HUDEP-2 (cell line): ENCODE measurements at regions not wholly inside any gene's neighbourhood (a gene's known extent, or its start where the extent isn't known, plus 50 kb on each side); places are given as distances from the start of the nearest gene placed in this dataset.

Source experiments
- DNase-seq, 76 experiments: peaks; one replicate each; lab custom pipeline; 2025; ENCODE audit not compliant: unreplicated experiment in 76 of 76; lab: John Stamatoyannopoulos, UW

GRCh38 chr4:126686491-126686890, 946.3 kb upstream of the INTU start:
- no peak for DNase-seq

- DNase-seq: no peak
Measured at GRCh38 chr4:126687655-126688358, 945.0 kb upstream of the INTU start.

GRCh38 chr4:126691797-126692196, 941.0 kb upstream of the INTU start:
- no peak for DNase-seq

GRCh38 chr4:126697748-126698147, 935.0 kb upstream of the INTU start:
- DNase-seq: no peak

- no peak for DNase-seq
Measured at GRCh38 chr4:126698224-126698623, 934.5 kb upstream of the INTU start.

GRCh38 chr4:126701756-126702155, 931.0 kb upstream of the INTU start:
- DNase-seq: no peak

GRCh38 chr4:126702747-126703146, 930.0 kb upstream of the INTU start:
- no peak for DNase-seq

GRCh38 chr4:126705266-126705665, 927.5 kb upstream of the INTU start:
- DNase-seq: no peak

- DNase-seq: no peak
Measured at GRCh38 chr4:126708716-126709115, 924.0 kb upstream of the INTU start.

GRCh38 chr4:126710935-126711334, 921.8 kb upstream of the INTU start:
- DNase-seq: no peak

- no peak for DNase-seq
Measured at GRCh38 chr4:126715067-126715466, 917.7 kb upstream of the INTU start.

- DNase-seq: no peak
Measured at GRCh38 chr4:126715681-126716080, 917.1 kb upstream of the INTU start.

GRCh38 chr4:126718136-126718535, 914.6 kb upstream of the INTU start:
- DNase-seq: no peak

GRCh38 chr4:126719852-126720251, 912.9 kb upstream of the INTU start:
- DNase-seq: no peak

- no peak for DNase-seq
Measured at GRCh38 chr4:126725906-126726305, 906.9 kb upstream of the INTU start.

- no peak for DNase-seq
Measured at GRCh38 chr4:126727461-126727860, 905.3 kb upstream of the INTU start.

- DNase-seq: no peak
Measured at GRCh38 chr4:126731062-126731461, 901.7 kb upstream of the INTU start.

- no peak for DNase-seq
Measured at GRCh38 chr4:126733301-126733700, 899.5 kb upstream of the INTU start.

GRCh38 chr4:126734465-126734864, 898.3 kb upstream of the INTU start:
- DNase-seq: no peak

GRCh38 chr4:126735294-126736132, 897.2 kb upstream of the INTU start:
- DNase-seq: no peak

- DNase-seq: no peak
Measured at GRCh38 chr4:126736133-126736518, 896.6 kb upstream of the INTU start.

- no peak for DNase-seq
Measured at GRCh38 chr4:126737899-126738526, 894.7 kb upstream of the INTU start.
